GM21447 (cell line): ENCODE measurements at regions not wholly inside any gene's neighbourhood (a gene's known extent, or its start where the extent isn't known, plus 50 kb on each side); places are given as distances from the start of the nearest gene placed in this dataset.

ENCODE experiments used
- ATAC-seq: cut with Tn5 transposase; IDR thresholded peaks from one replicate; pipeline ENCODE4 v1.9.1; 2021; ENCODE audit not compliant: unreplicated experiment

- no peak for ATAC-seq
Measured at GRCh38 chr2:167537743-167538142, 649.5 kb downstream of the XIRP2 start.

GRCh38 chr2:167534443-167534842, 646.2 kb downstream of the XIRP2 start:
- ATAC-seq, result no peak

- ATAC-seq, result no peak
Measured at GRCh38 chr2:167524786-167525185, 636.5 kb downstream of the XIRP2 start.

- no peak for ATAC-seq
Measured at GRCh38 chr2:167510071-167510759, 621.9 kb downstream of the XIRP2 start.

GRCh38 chr2:167509586-167509985, 621.3 kb downstream of the XIRP2 start:
- ATAC-seq, result no peak

GRCh38 chr2:167508709-167509108, 620.4 kb downstream of the XIRP2 start:
- no peak for ATAC-seq

- ATAC-seq, result no peak
Measured at GRCh38 chr2:167506395-167506794, 618.1 kb downstream of the XIRP2 start.

GRCh38 chr2:167504695-167505094, 616.4 kb downstream of the XIRP2 start:
- ATAC-seq, result no peak

- ATAC-seq, result no peak
Measured at GRCh38 chr2:167504061-167504460, 615.8 kb downstream of the XIRP2 start.

GRCh38 chr2:167501618-167502017, 613.3 kb downstream of the XIRP2 start:
- ATAC-seq, result no peak

- ATAC-seq, result no peak
Measured at GRCh38 chr2:167493862-167494261, 605.6 kb downstream of the XIRP2 start.

GRCh38 chr2:167492486-167492885, 604.2 kb downstream of the XIRP2 start:
- no peak for ATAC-seq

GRCh38 chr2:167491788-167492187, 603.5 kb downstream of the XIRP2 start:
- ATAC-seq, result no peak

GRCh38 chr2:167490455-167490854, 602.2 kb downstream of the XIRP2 start:
- no peak for ATAC-seq

- ATAC-seq, result no peak
Measured at GRCh38 chr2:167489325-167489724, 601.0 kb downstream of the XIRP2 start.

GRCh38 chr2:167487728-167488127, 599.4 kb downstream of the XIRP2 start:
- no peak for ATAC-seq

- no peak for ATAC-seq
Measured at GRCh38 chr2:167484875-167485274, 596.6 kb downstream of the XIRP2 start.

- ATAC-seq, result no peak
Measured at GRCh38 chr2:167480986-167481309, 592.7 kb downstream of the XIRP2 start.

- no peak for ATAC-seq
Measured at GRCh38 chr2:167480232-167480985, 592.1 kb downstream of the XIRP2 start.

- no peak for ATAC-seq
Measured at GRCh38 chr2:167478196-167478595, 589.9 kb downstream of the XIRP2 start.

GRCh38 chr2:167475791-167476190, 587.5 kb downstream of the XIRP2 start:
- ATAC-seq, result no peak

- ATAC-seq, result no peak
Measured at GRCh38 chr2:167471734-167472133, 583.5 kb downstream of the XIRP2 start.

- ATAC-seq, result no peak
Measured at GRCh38 chr2:167471332-167471731, 583.1 kb downstream of the XIRP2 start.
